Left lobe of liver (tissue), 2 donors: ENCODE measurements at regions not wholly inside any gene's neighbourhood (a gene's known extent, or its start where the extent isn't known, plus 50 kb on each side); places are given as distances from the start of the nearest gene placed in this dataset.
"Not testable (repeated sequence)": the region's sequence is repeated elsewhere in the genome, so short reads cannot be mapped to it uniquely, and the experiment has no call there.

Experiments
- ATAC-seq: fragments of 200-7000 bp; cut with Tn5 transposase; one replicate; pipeline ENCODE4 v1.9.1; 2020; ENCODE audit warnings: mild to moderate bottlenecking, moderate library complexity
- DNase-seq: peaks from one replicate; pipeline ENCODE4 v3.0.0-alpha.2; 2020; ENCODE audit warnings: low spot score
- donor health status: DM: no; HTN: no; CAD: no; lungs with moderate emphysema.
- donor health status: DM: no; HTN: yes; CAD: no.

- no peak for DNase-seq
- ATAC-seq, result no peak
These were observed 72.8 kb upstream of the FAN1 start for GRCh38 chr15:30830961-30831360.

GRCh38 chr15:30833379-30833778, 70.3 kb upstream of the FAN1 start:
- ATAC-seq, result not testable (repeated sequence)

GRCh38 chr15:30841639-30842038, 62.1 kb upstream of the FAN1 start:
- ATAC-seq, DNase-seq: not testable (repeated sequence)

More at GRCh38 chr15:30833379-30833778, 70.3 kb upstream of the FAN1 start:
- not testable (repeated sequence) for DNase-seq

GRCh38 chr15:30842798-30843472, 60.8 kb upstream of the FAN1 start:
- not testable (repeated sequence) for DNase-seq, ATAC-seq

DNA sequence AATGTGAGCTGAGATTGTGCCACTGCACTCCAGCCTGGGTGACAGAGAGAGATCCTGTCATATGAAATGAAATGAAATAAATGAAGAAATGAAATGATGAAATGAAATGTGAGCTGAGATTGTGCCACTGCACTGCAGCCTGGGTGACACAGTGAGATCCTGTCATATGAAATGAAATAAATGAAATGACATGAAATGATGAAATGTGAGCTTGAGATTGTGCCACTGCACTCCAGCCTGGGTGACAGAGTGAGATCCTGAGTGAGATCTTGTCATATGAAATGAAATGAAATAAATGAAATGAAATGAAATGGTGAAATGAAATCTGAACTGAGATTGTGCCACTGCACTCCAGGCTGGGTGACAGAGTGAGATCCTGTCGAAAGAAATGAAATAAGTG, 58.2 kb upstream of the FAN1 start:
- not testable (repeated sequence) for DNase-seq, ATAC-seq
